Mesothelial cell of epicardium (in vitro differentiated cells): ENCODE measurements at regions not wholly inside any gene's neighbourhood (a gene's known extent, or its start where the extent isn't known, plus 50 kb on each side); places are given as distances from the start of the nearest gene placed in this dataset.

Source experiments
- DNase-seq, 2 experiments: peaks; one replicate each; pipeline ENCODE4 v3.0.0; 2021; ENCODE audit warnings: low spot score in 2 of 2; ENCODE audit not compliant: unreplicated experiment in 2 of 2
- H3K27ac Mint-ChIP-seq: 2 replicates; pipeline ENCODE4 v1.8.0; 2021; ENCODE audit warnings: mixed read lengths
- H3K27me3 Mint-ChIP-seq: 2 replicates; pipeline ENCODE4 v1.8.0; 2021; ENCODE audit warnings: low read depth, mixed read lengths
- H3K36me3 Mint-ChIP-seq: 2 replicates; pipeline ENCODE4 v1.8.0; 2021; ENCODE audit warnings: mixed read lengths
- H3K4me1 Mint-ChIP-seq: 2 replicates; pipeline ENCODE4 v1.8.0; 2021; ENCODE audit warnings: mixed read lengths
- H3K4me3 Mint-ChIP-seq: 2 replicates; pipeline ENCODE4 v1.8.0; 2021; ENCODE audit warnings: mild to moderate bottlenecking, moderate library complexity, mixed read lengths
- H3K9me3 Mint-ChIP-seq: 2 replicates; pipeline ENCODE4 v1.8.0; 2021; ENCODE audit warnings: mixed read lengths
- TF ChIP-seq, protein P1 (sequence below): fragments of 200-600 bp; sonication (generic); IDR thresholded peaks from one replicate; pipeline ENCODE4 v1.5.0; 2021; ENCODE audit warnings: antibody characterized with exemption; ENCODE audit not compliant: unreplicated experiment

GRCh38 chr10:107900131-107900530, 735.6 kb upstream of the SORCS1 start:
- H3K27ac Mint-ChIP-seq: no peak overlapping the region

GRCh38 chr10:107899502-107900062, 735.1 kb upstream of the SORCS1 start:
- H3K27me3 Mint-ChIP-seq: peaks cover 8% of the 10 kb centered on the region
- no peaks in the 10 kb centered on the region for H3K9me3 Mint-ChIP-seq
- TF ChIP-seq, protein P1, sequence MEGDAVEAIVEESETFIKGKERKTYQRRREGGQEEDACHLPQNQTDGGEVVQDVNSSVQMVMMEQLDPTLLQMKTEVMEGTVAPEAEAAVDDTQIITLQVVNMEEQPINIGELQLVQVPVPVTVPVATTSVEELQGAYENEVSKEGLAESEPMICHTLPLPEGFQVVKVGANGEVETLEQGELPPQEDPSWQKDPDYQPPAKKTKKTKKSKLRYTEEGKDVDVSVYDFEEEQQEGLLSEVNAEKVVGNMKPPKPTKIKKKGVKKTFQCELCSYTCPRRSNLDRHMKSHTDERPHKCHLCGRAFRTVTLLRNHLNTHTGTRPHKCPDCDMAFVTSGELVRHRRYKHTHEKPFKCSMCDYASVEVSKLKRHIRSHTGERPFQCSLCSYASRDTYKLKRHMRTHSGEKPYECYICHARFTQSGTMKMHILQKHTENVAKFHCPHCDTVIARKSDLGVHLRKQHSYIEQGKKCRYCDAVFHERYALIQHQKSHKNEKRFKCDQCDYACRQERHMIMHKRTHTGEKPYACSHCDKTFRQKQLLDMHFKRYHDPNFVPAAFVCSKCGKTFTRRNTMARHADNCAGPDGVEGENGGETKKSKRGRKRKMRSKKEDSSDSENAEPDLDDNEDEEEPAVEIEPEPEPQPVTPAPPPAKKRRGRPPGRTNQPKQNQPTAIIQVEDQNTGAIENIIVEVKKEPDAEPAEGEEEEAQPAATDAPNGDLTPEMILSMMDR: no peak
- no peak for DNase-seq
- no peaks in the 10 kb centered on the region for H3K36me3 Mint-ChIP-seq
- no peak overlapping the region for H3K4me3 Mint-ChIP-seq
- H3K27ac Mint-ChIP-seq: no peak overlapping the region
- H3K4me1 Mint-ChIP-seq: no peaks in the 10 kb centered on the region

More at GRCh38 chr10:107900131-107900530, 735.6 kb upstream of the SORCS1 start:
- H3K4me3 Mint-ChIP-seq: no peak overlapping the region
- no peaks in the 10 kb centered on the region for H3K9me3 Mint-ChIP-seq
- H3K36me3 Mint-ChIP-seq: no peaks in the 10 kb centered on the region
- TF ChIP-seq, protein P1: no peak
- peaks cover 8% of the 10 kb centered on the region for H3K27me3 Mint-ChIP-seq
- DNase-seq: no peak
- H3K4me1 Mint-ChIP-seq: no peaks in the 10 kb centered on the region

- Mint-ChIP-seq H3K36me3 (no peaks in the 10 kb centered on the region), H3K27ac (no peak overlapping the region), H3K4me3 (no peak overlapping the region), H3K27me3 (peaks cover 6% of the 10 kb centered on the region), H3K4me1 (no peaks in the 10 kb centered on the region), H3K9me3 (no peaks in the 10 kb centered on the region)
- DNase-seq: no peak
- TF ChIP-seq, protein P1: no peak
Measured at GRCh38 chr10:107899075-107899474, 734.6 kb upstream of the SORCS1 start.

- H3K36me3 Mint-ChIP-seq: no peaks in the 10 kb centered on the region
- DNase-seq: no peak
- TF ChIP-seq, protein P1: no peak
- no peak overlapping the region for H3K4me3 Mint-ChIP-seq
- peaks cover 6% of the 10 kb centered on the region for H3K27me3 Mint-ChIP-seq
- H3K4me1 Mint-ChIP-seq: no peaks in the 10 kb centered on the region
- H3K9me3 Mint-ChIP-seq: no peaks in the 10 kb centered on the region
- no peak overlapping the region for H3K27ac Mint-ChIP-seq
Measured at GRCh38 chr10:107898392-107898791, 733.9 kb upstream of the SORCS1 start.

DNA sequence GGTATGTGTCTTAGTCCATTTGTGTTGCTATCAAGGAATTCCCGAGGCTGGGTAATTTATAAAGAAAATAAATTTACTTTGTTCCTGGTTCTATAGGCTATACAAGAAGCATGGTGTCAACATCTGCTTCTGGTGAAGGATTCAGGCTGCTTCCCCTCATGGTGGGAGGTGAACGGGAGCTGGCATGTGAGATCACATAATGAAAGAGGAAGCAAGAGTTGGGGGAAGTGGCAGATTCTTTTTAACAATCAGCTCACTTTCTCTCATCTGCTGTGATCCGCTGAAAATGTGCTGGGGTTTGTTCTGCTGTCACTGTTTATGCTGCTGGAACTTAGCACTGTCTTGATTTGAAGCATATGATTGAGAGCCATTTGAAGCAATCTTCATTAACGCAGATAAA, 730.0 kb upstream of the SORCS1 start:
- no peak overlapping the region for H3K4me3 Mint-ChIP-seq
- no peak for DNase-seq
- TF ChIP-seq, protein P1: no peak
- H3K27ac Mint-ChIP-seq: no peak overlapping the region
- peaks cover 3% of the 10 kb centered on the region for H3K27me3 Mint-ChIP-seq
- no peaks in the 10 kb centered on the region for H3K4me1 Mint-ChIP-seq
- H3K9me3 Mint-ChIP-seq: no peaks in the 10 kb centered on the region
- no peaks in the 10 kb centered on the region for H3K36me3 Mint-ChIP-seq

DNA sequence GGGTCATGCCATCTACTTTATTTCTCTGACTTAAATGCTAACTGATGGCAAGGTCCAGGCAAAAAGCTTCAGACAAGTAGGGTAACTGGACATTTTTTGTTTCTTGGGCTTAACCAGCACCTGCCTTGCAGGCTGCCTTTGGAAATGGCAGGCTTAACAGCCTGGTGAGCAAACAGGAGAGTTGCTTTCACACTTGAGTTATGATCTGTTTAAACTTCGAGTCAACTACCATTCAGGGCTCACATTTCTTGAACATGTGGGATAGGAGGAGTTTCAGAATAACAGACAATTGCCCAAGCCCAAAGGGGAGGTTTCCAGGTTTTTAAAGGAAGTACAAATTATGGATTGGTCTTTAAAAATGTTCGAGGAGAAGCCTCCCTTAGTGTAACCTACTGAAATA, 724.6 kb upstream of the SORCS1 start:
- Mint-ChIP-seq H3K9me3 (peaks cover 18% of the 10 kb centered on the region), H3K36me3 (no peaks in the 10 kb centered on the region)

More for the DNA sequence above, 724.6 kb upstream of the SORCS1 start:
- DNase-seq: no peak
- TF ChIP-seq, protein P1: no peak
- Mint-ChIP-seq H3K4me3 (no peak overlapping the region), H3K27ac (no peak overlapping the region), H3K27me3 (peaks cover 5% of the 10 kb centered on the region), H3K4me1 (no peaks in the 10 kb centered on the region)
